H9 (cell line): ENCODE measurements at regions not wholly inside any gene's neighbourhood (a gene's known extent, or its start where the extent isn't known, plus 50 kb on each side); places are given as distances from the start of the nearest gene placed in this dataset.

Experiments
- DNase-seq: peaks from one replicate; pipeline ENCODE4 v3.0.0-alpha.2; 2017
- H2AFZ ChIP-seq: one replicate; pipeline ENCODE4 v1.6.1; 2013; ENCODE audit warnings: mild to moderate bottlenecking, low read length, control low read depth, moderate library complexity
- H2AK5ac ChIP-seq: 2 replicates; pipeline ENCODE4 v1.6.1; 2013; ENCODE audit warnings: low read length, control low read depth, mixed read lengths; ENCODE audit not compliant: insufficient read length
- H2BK120ac ChIP-seq: one replicate; pipeline ENCODE4 v1.6.1; 2013; ENCODE audit warnings: low read depth, mild to moderate bottlenecking, low read length, control low read depth, inconsistent platforms; ENCODE audit not compliant: poor library complexity, severe bottlenecking
- H2BK12ac ChIP-seq: 2 replicates; pipeline ENCODE4 v1.6.1; 2013; ENCODE audit warnings: low read length, control low read depth, mixed read lengths, low read depth; ENCODE audit not compliant: insufficient read length
- H2BK15ac ChIP-seq: 2 replicates; pipeline ENCODE4 v1.6.1; 2013; ENCODE audit warnings: low read depth, low read length, control low read depth
- H2BK20ac ChIP-seq: one replicate; pipeline ENCODE4 v1.6.1; 2013; ENCODE audit warnings: low read depth, mild to moderate bottlenecking, low read length, control low read depth, inconsistent platforms; ENCODE audit not compliant: poor library complexity, severe bottlenecking
- H2BK5ac ChIP-seq: 2 replicates; pipeline ENCODE4 v1.6.1; 2013; ENCODE audit warnings: low read length, control low read depth, mixed read lengths; ENCODE audit not compliant: insufficient read length
- H3K14ac ChIP-seq: 2 replicates; pipeline ENCODE4 v1.6.1; 2013; ENCODE audit warnings: low read length, control low read depth; ENCODE audit not compliant: insufficient read depth
- H3K18ac ChIP-seq: 2 replicates; pipeline ENCODE4 v1.6.1; 2013; ENCODE audit warnings: low read depth, mild to moderate bottlenecking, mixed read lengths, low read length, control low read depth; ENCODE audit not compliant: insufficient read length
- H3K23ac ChIP-seq: 2 replicates; pipeline ENCODE4 v1.6.1; 2013; ENCODE audit warnings: low read length, control low read depth, mixed read lengths, low read depth; ENCODE audit not compliant: insufficient read length
- H3K23me2 ChIP-seq: 2 replicates; pipeline ENCODE4 v1.6.1; 2013; ENCODE audit warnings: low read depth, mild to moderate bottlenecking, mixed read lengths, low read length, control low read depth; ENCODE audit not compliant: insufficient read length, poor library complexity, severe bottlenecking
- H3K27ac ChIP-seq: 2 replicates; pipeline ENCODE4 v1.5.1; 2013; ENCODE audit warnings: low read length, control low read depth, mixed read lengths, low read depth; ENCODE audit not compliant: insufficient read length
- H3K27me3 ChIP-seq: 2 replicates; pipeline ENCODE4 v1.6.1; 2013; ENCODE audit warnings: low read length, control low read depth, inconsistent platforms; ENCODE audit not compliant: insufficient read depth
- H3K4ac ChIP-seq: 2 replicates; pipeline ENCODE4 v1.6.1; 2013; ENCODE audit warnings: low read depth, mild to moderate bottlenecking, control low read depth, inconsistent platforms, low read length, moderate library complexity
- H3K4me1 ChIP-seq: 2 replicates; pipeline ENCODE4 v1.6.1; 2013; ENCODE audit warnings: low read length, control low read depth, inconsistent platforms; ENCODE audit not compliant: insufficient read depth
- H3K4me2 ChIP-seq: 2 replicates; pipeline ENCODE4 v1.6.1; 2013; ENCODE audit warnings: low read length, control low read depth, mixed read lengths; ENCODE audit not compliant: insufficient read length, insufficient read depth
- H3K56ac ChIP-seq: 2 replicates; pipeline ENCODE4 v1.6.1; 2013; ENCODE audit warnings: low read depth, mild to moderate bottlenecking, mixed read lengths, low read length, control low read depth; ENCODE audit not compliant: insufficient read length
- H3K79me1 ChIP-seq: 2 replicates; pipeline ENCODE4 v1.6.1; 2013; ENCODE audit warnings: low read depth, mild to moderate bottlenecking, moderate library complexity, low read length, control low read depth, inconsistent platforms; ENCODE audit not compliant: insufficient read depth, poor library complexity, severe bottlenecking
- H3K79me2 ChIP-seq: 2 replicates; pipeline ENCODE4 v1.6.1; 2013; ENCODE audit warnings: low read length, control low read depth, inconsistent platforms; ENCODE audit not compliant: insufficient read depth
- H3K9ac ChIP-seq: 2 replicates; pipeline ENCODE4 v1.6.1; 2013; ENCODE audit warnings: low read length, control low read depth, mixed read lengths; ENCODE audit not compliant: insufficient read length; ENCODE audit errors: extremely low read depth
- H3K9me3 ChIP-seq: one replicate; pipeline ENCODE4 v1.6.1; 2013; ENCODE audit warnings: low read depth, low read length, inconsistent platforms; ENCODE audit not compliant: control insufficient read depth
- H3T11ph ChIP-seq: one replicate; pipeline ENCODE4 v1.6.1; 2013; ENCODE audit warnings: mild to moderate bottlenecking, low read length, control low read depth, inconsistent platforms
- H4K20me1 ChIP-seq: one replicate; pipeline ENCODE4 v1.6.1; 2013; ENCODE audit not compliant: control insufficient read depth, insufficient read length, insufficient read depth
- H4K5ac ChIP-seq: 2 replicates; pipeline ENCODE4 v1.6.1; 2013; ENCODE audit warnings: low read depth, mild to moderate bottlenecking, mixed read lengths, low read length, control low read depth; ENCODE audit not compliant: insufficient read length
- H4K8ac ChIP-seq: replicated peaks from 2 replicates; pipeline ENCODE4 v1.6.1; 2013; ENCODE audit warnings: low read length, control low read depth, mixed read lengths, low read depth; ENCODE audit not compliant: insufficient read length
- H4K91ac ChIP-seq: 2 replicates; pipeline ENCODE4 v1.6.1; 2013; ENCODE audit warnings: low read depth, mild to moderate bottlenecking, moderate library complexity, mixed read lengths, low read length, control low read depth; ENCODE audit not compliant: insufficient read length
- H3K27ac Mint-ChIP-seq, 3 experiments: 2 replicates in 2 of 3; 3 replicates in 1 of 3; pipeline ENCODE4 v1.8.0; 2020 to 2021; ENCODE audit warnings: mixed read lengths in 3 of 3, mild to moderate bottlenecking in 1 of 3, moderate library complexity in 1 of 3
- H3K27me3 Mint-ChIP-seq: 2 replicates; pipeline ENCODE4 v1.8.0; 2021; ENCODE audit warnings: low read depth, mild to moderate bottlenecking, moderate library complexity, mixed read lengths
- H3K36me3 Mint-ChIP-seq, 3 experiments: 2 replicates in 2 of 3; 3 replicates in 1 of 3; pipeline ENCODE4 v1.8.0; 2020 to 2021; ENCODE audit warnings: low read depth in 3 of 3, mixed read lengths in 3 of 3; ENCODE audit not compliant: insufficient read depth in 1 of 3
- H3K4me1 Mint-ChIP-seq, 2 experiments: 2 replicates each; pipeline ENCODE4 v1.8.0; 2020; ENCODE audit warnings: mixed read lengths in 2 of 2
- H3K4me3 Mint-ChIP-seq, 2 experiments: 2 replicates in 1 of 2; 3 replicates in 1 of 2; pipeline ENCODE4 v1.8.0; 2020 to 2021; ENCODE audit warnings: mild to moderate bottlenecking in 2 of 2, mixed read lengths in 2 of 2, moderate library complexity in 1 of 2
- H3K9me3 Mint-ChIP-seq, 2 experiments: 2 replicates in 1 of 2; 3 replicates in 1 of 2; pipeline ENCODE4 v1.8.0; 2020; ENCODE audit warnings: mild to moderate bottlenecking in 2 of 2, mixed read lengths in 2 of 2, moderate library complexity in 1 of 2
- CTCF ChIP-seq: fragments of 200-600 bp; sonication (generic); conservative IDR thresholded peaks from 3 replicates; pipeline ENCODE4 v1.8.0; 2021; ENCODE audit warnings: antibody characterized with exemption, mild to moderate bottlenecking
- WGBS: extraction: QIAGEN DNeasy Blood & Tissue Kit; methylation state at CpG from one replicate; pipeline ENCODE4 v1.1.7; 2013; ENCODE audit warnings: missing lambda C conversion rate, low lambda C conversion rate, mixed read lengths; ENCODE audit not compliant: insufficient read length; ENCODE audit errors: extremely low coverage; 5-methylcytosine and 5-hydroxymethylcytosine counted together

GRCh38 chr18:5720132-5720531 lies 175.2 kb downstream of the TMEM200C start:
- Histone ChIP-seq H3K14ac (no peak overlapping the region), H4K8ac (no peak overlapping the region), H4K91ac (no peak overlapping the region), H2BK20ac (no peak overlapping the region), H3K9me3 (no peaks in the 10 kb centered on the region), H3K4me1 (no peaks in the 10 kb centered on the region), H3K27ac (no peak overlapping the region), H3K4ac (no peak overlapping the region), H3K23ac (no peak overlapping the region), H3K23me2 (no peaks in the 10 kb centered on the region), H2BK120ac (no peak overlapping the region), H4K5ac (no peak overlapping the region), H3K9ac (no peak overlapping the region), H3K18ac (no peak overlapping the region), H3K27me3 (no peaks in the 10 kb centered on the region), H3K4me2 (no peak overlapping the region), H4K20me1 (no peaks in the 10 kb centered on the region), H3K79me2 (no peaks in the 10 kb centered on the region), H2AK5ac (no peak overlapping the region), H2BK15ac (no peak overlapping the region), H3K56ac (no peak overlapping the region), H3K79me1 (no peaks in the 10 kb centered on the region), H3T11ph (no peak overlapping the region), H2BK5ac (no peak overlapping the region), H2BK12ac (no peak overlapping the region), H2AFZ (no peak overlapping the region)
- no peak for DNase-seq
- H3K4me1 Mint-ChIP-seq, result no peaks in the 10 kb centered on the region
- H3K27me3 Mint-ChIP-seq, result peaks cover 3% of the 10 kb centered on the region
- no peak overlapping the region for H3K27ac Mint-ChIP-seq
- no peak for TF ChIP-seq CTCF
- no peak overlapping the region for H3K4me3 Mint-ChIP-seq
- no peaks in the 10 kb centered on the region for H3K9me3 Mint-ChIP-seq
- no CpG with 5 or more reads among the region's 9 CpGs for WGBS
- H3K36me3 Mint-ChIP-seq, result no peaks in the 10 kb centered on the region
